ENCODE measurements at regions not wholly inside any gene's neighbourhood (a gene's known extent, or its start where the extent isn't known, plus 50 kb on each side); places are given as distances from the start of the nearest gene placed in this dataset.
"Not testable (repeated sequence)": the region's sequence is repeated elsewhere in the genome, so short reads cannot be mapped to it uniquely, and the experiment has no call there.

- no peak for DNase-seq
These were observed 118.2 kb downstream of the PCDH7 start for GRCh38 chr4:30838331-30838730.

- DNase-seq: no peak
These were observed 119.7 kb downstream of the PCDH7 start for GRCh38 chr4:30839583-30840520.

GRCh38 chr4:30840571-30840970 is 120.4 kb downstream of the PCDH7 start:
- no peak for DNase-seq

- DNase-seq: no peak
These were observed 122.0 kb downstream of the PCDH7 start for GRCh38 chr4:30842142-30842541.

- DNase-seq: no peak
These were observed 122.5 kb downstream of the PCDH7 start for GRCh38 chr4:30842689-30843088.

GRCh38 chr4:30844861-30845582 is 124.9 kb downstream of the PCDH7 start:
- no peak for DNase-seq

- DNase-seq: no peak
These were observed 127.0 kb downstream of the PCDH7 start for GRCh38 chr4:30847167-30847566.

- no peak for DNase-seq
These were observed 127.8 kb downstream of the PCDH7 start for GRCh38 chr4:30847958-30848357.

GRCh38 chr4:30854531-30854930 is 134.4 kb downstream of the PCDH7 start:
- no peak for DNase-seq

- DNase-seq: no peak
These were observed 135.1 kb downstream of the PCDH7 start for GRCh38 chr4:30855232-30855631.

GRCh38 chr4:30856795-30857564 is 136.8 kb downstream of the PCDH7 start:
- no peak for DNase-seq

GRCh38 chr4:30860978-30861377 is 140.8 kb downstream of the PCDH7 start:
- DNase-seq: no peak

GRCh38 chr4:30862196-30862595 is 142.0 kb downstream of the PCDH7 start:
- no peak for DNase-seq

GRCh38 chr4:30863021-30863420 is 142.9 kb downstream of the PCDH7 start:
- no peak for DNase-seq

GRCh38 chr4:30865691-30866090 is 145.5 kb downstream of the PCDH7 start:
- DNase-seq: no peak

GRCh38 chr4:30866346-30866745 is 146.2 kb downstream of the PCDH7 start:
- DNase-seq: no peak

GRCh38 chr4:30866907-30867306 is 146.7 kb downstream of the PCDH7 start:
- DNase-seq: no peak

- DNase-seq: no peak
These were observed 147.3 kb downstream of the PCDH7 start for GRCh38 chr4:30867427-30867826.

GRCh38 chr4:30868111-30868895 is 148.1 kb downstream of the PCDH7 start:
- DNase-seq: no peak

- DNase-seq: not testable (repeated sequence)
These were observed 149.2 kb downstream of the PCDH7 start for GRCh38 chr4:30869387-30869786.

- no peak for DNase-seq
These were observed 150.3 kb downstream of the PCDH7 start for GRCh38 chr4:30870513-30870912.

GRCh38 chr4:30875658-30876269 is 155.6 kb downstream of the PCDH7 start:
- DNase-seq: no peak
